ENCODE measurements at regions not wholly inside any gene's neighbourhood (a gene's known extent, or its start where the extent isn't known, plus 50 kb on each side); places are given as distances from the start of the nearest gene placed in this dataset.

GRCh38 chr1:21344750-21345443, 54.6 kb upstream of the ECE1 start:
- TF ChIP-seq CTCF (IDR thresholded peaks at IDR 0.05) = no peak
- TF ChIP-seq POLR2A (IDR thresholded peaks at IDR 0.05) = no peak
- WGBS, 2 donors = 1 to 8% methylated on average over 24 to 36 of the region's 74 CpGs
- peak in 1 of 2 donors; percentile 88 for DNase-seq (ENCODE audit: low spot score in 2 of 2)
- intact Hi-C loops (cut with DNase I; ENCODE audit: low total_unique reads) = no loop called here
- peak overlapping the region; percentile 66 for H3K4me3 ChIP-seq (ENCODE audit: low read depth, poor library complexity, severe bottlenecking)

GRCh38 chr1:21344098-21344749, 54.0 kb upstream of the ECE1 start:
- intact Hi-C loops (cut with DNase I; ENCODE audit: low total_unique reads) = no loop called here
- TF ChIP-seq POLR2A (IDR thresholded peaks at IDR 0.05) (no peak), CTCF (IDR thresholded peaks at IDR 0.05) (no peak)
- 30 to 42% methylated on average over 12 to 14 of the region's 14 CpGs for WGBS, 2 donors
- peak overlapping the region; percentile 66 for H3K4me3 ChIP-seq (ENCODE audit: low read depth, poor library complexity, severe bottlenecking)
- peak in 1 of 2 donors; percentile 89 for DNase-seq (ENCODE audit: low spot score in 2 of 2)

- TF ChIP-seq CTCF (IDR thresholded peaks at IDR 0.05) (no peak), POLR2A (IDR thresholded peaks at IDR 0.05) (no peak)
- peak in 1 of 2 donors; percentile 82 for DNase-seq (ENCODE audit: low spot score in 2 of 2)
- intact Hi-C loops (cut with DNase I; ENCODE audit: low total_unique reads) = no loop called here
- 24 to 30% methylated on average over 10 of the region's 10 CpGs for WGBS, 2 donors
- H3K4me3 ChIP-seq (ENCODE audit: low read depth, poor library complexity, severe bottlenecking) = no peak overlapping the region
Measured at GRCh38 chr1:21342961-21343838, 52.9 kb upstream of the ECE1 start.

GRCh38 chr1:21341517-21342078, 51.3 kb upstream of the ECE1 start:
- intact Hi-C loops (cut with DNase I; ENCODE audit: low total_unique reads) = no loop called here
- WGBS, 2 donors = 86 to 88% methylated on average over 10 of the region's 10 CpGs
- TF ChIP-seq CTCF (IDR thresholded peaks at IDR 0.05) (no peak), POLR2A (IDR thresholded peaks at IDR 0.05) (no peak)

GRCh38 chr1:21341022-21341421, 50.8 kb upstream of the ECE1 start:
- no peak for DNase-seq (ENCODE audit: low spot score in 2 of 2)
- no peak overlapping the region for H3K4me3 ChIP-seq (ENCODE audit: low read depth, poor library complexity, severe bottlenecking)
- TF ChIP-seq CTCF (IDR thresholded peaks at IDR 0.05) (no peak), POLR2A (IDR thresholded peaks at IDR 0.05) (no peak)
- intact Hi-C loops (cut with DNase I; ENCODE audit: low total_unique reads) = no loop called here
- WGBS, 2 donors = 68 to 70% methylated on average over 8 of the region's 8 CpGs

More at GRCh38 chr1:21341517-21342078, 51.3 kb upstream of the ECE1 start:
- DNase-seq (ENCODE audit: low spot score in 2 of 2) = no peak
- no peak overlapping the region for H3K4me3 ChIP-seq (ENCODE audit: low read depth, poor library complexity, severe bottlenecking)

Measured in lower leg skin (tissue), 4 donors.